ENCODE measurements at regions not wholly inside any gene's neighbourhood (a gene's known extent, or its start where the extent isn't known, plus 50 kb on each side); places are given as distances from the start of the nearest gene placed in this dataset.
"Not testable (repeated sequence)": the region's sequence is repeated elsewhere in the genome, so short reads cannot be mapped to it uniquely, and the experiment has no call there.

GRCh38 chr9:28378231-28378630, 805.0 kb upstream of the C9orf72 start:
- DNase-seq = no peak

GRCh38 chr9:28379082-28379481, 805.8 kb upstream of the C9orf72 start:
- no peak for DNase-seq

- DNase-seq = no peak
Measured at GRCh38 chr9:28389411-28389810, 816.1 kb upstream of the C9orf72 start.

- no peak for DNase-seq
Measured at GRCh38 chr9:28394774-28395173, 821.5 kb upstream of the C9orf72 start.

GRCh38 chr9:28396058-28396457, 822.8 kb upstream of the C9orf72 start:
- no peak for DNase-seq

GRCh38 chr9:28407351-28407750, 834.1 kb upstream of the C9orf72 start:
- DNase-seq = no peak

GRCh38 chr9:28409919-28410318, 836.6 kb upstream of the C9orf72 start:
- DNase-seq = no peak

GRCh38 chr9:28410411-28410810, 837.1 kb upstream of the C9orf72 start:
- no peak for DNase-seq

GRCh38 chr9:28413471-28413870, 840.2 kb upstream of the C9orf72 start:
- DNase-seq = no peak

GRCh38 chr9:28423255-28423654, 850.0 kb upstream of the C9orf72 start:
- no peak for DNase-seq

GRCh38 chr9:28435456-28435855, 862.2 kb upstream of the C9orf72 start:
- DNase-seq = no peak

GRCh38 chr9:28439688-28440087, 866.4 kb upstream of the C9orf72 start:
- DNase-seq = no peak

GRCh38 chr9:28443461-28443860, 870.2 kb upstream of the C9orf72 start:
- DNase-seq = no peak

GRCh38 chr9:28444637-28445036, 871.4 kb upstream of the C9orf72 start:
- no peak for DNase-seq

GRCh38 chr9:28445211-28445610, 871.9 kb upstream of the C9orf72 start:
- DNase-seq = no peak

GRCh38 chr9:28453918-28454317, 880.6 kb upstream of the C9orf72 start:
- DNase-seq = no peak

GRCh38 chr9:28456861-28457260, 883.6 kb upstream of the C9orf72 start:
- DNase-seq = no peak

GRCh38 chr9:28464481-28465216, 891.4 kb upstream of the C9orf72 start:
- no peak for DNase-seq

- no peak for DNase-seq
Measured at GRCh38 chr9:28471261-28471660, 898.0 kb upstream of the C9orf72 start.

- no peak for DNase-seq
Measured at GRCh38 chr9:28487561-28487960, 914.3 kb upstream of the C9orf72 start.

GRCh38 chr9:28491121-28491520, 917.8 kb upstream of the C9orf72 start:
- no peak for DNase-seq

GRCh38 chr9:28498168-28498567, 924.9 kb upstream of the C9orf72 start:
- not testable (repeated sequence) for DNase-seq

GRCh38 chr9:28502189-28502588, 928.9 kb upstream of the C9orf72 start:
- DNase-seq = no peak

GRCh38 chr9:28502741-28503140, 929.5 kb upstream of the C9orf72 start:
- DNase-seq = no peak

GRCh38 chr9:28503573-28503972, 930.3 kb upstream of the C9orf72 start:
- no peak for DNase-seq

All from activated CD8-positive, alpha-beta memory T cell treated with anti-CD3 and anti-CD28 coated beads for 24 hours (primary cell).